ENCODE measurements at regions not wholly inside any gene's neighbourhood (a gene's known extent, or its start where the extent isn't known, plus 50 kb on each side); places are given as distances from the start of the nearest gene placed in this dataset.

DNA sequence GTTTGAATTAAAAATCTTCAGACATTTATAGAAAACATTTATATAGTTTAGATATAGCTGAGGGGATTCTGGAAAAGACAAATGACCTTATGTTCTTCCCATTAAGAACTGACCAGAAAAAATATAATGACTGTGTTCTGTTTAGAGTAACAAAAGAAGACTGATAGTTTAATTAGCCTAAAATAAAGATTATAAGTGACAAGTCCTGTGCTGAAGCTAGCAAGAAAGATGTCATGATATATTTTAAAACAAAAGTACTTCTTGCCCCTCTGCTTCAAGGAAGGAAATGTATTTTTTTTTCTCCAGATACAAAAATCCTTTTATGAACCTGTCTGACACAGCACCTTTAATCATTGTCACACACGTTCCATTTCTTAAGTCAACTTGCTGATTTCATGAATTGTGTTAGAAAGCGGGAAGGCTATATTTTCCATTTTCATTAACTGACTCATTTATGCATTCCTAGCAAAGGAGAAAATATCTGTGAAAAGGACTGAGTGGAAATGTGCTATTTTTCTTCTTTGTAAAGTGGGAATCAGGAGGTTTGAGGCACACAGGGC lies 690.7 kb upstream of the GOT2 start:
- RAD21 ChIA-PET (ENCODE audit: unreplicated experiment), result no interaction called here
- H3K9ac ChIP-seq (ENCODE audit: control insufficient read depth, insufficient read depth, low read length), result no peak overlapping the region
- POLR2A ChIA-PET, result no interaction called here
- TF ChIP-seq IRF4 (IDR thresholded peaks at IDR 0.05; ENCODE audit: low read depth, low read length), result no peak
- TF ChIP-seq SUPT20H (IDR thresholded peaks at IDR 0.05; ENCODE audit: borderline replicate concordance, control insufficient read depth, low read depth, low read length), result no peak
- TF ChIP-seq NFYA (IDR thresholded peaks at IDR 0.05; ENCODE audit: borderline replicate concordance, low read depth, low read length), result no peak
- no peak for TF ChIP-seq ZZZ3 (IDR thresholded peaks at IDR 0.05; ENCODE audit: control insufficient read depth, insufficient read length, low read depth)
- TF ChIP-seq TCF12 (IDR thresholded peaks at IDR 0.05; ENCODE audit: low read depth, low read length), result no peak
- TF ChIP-seq, protein P1, sequence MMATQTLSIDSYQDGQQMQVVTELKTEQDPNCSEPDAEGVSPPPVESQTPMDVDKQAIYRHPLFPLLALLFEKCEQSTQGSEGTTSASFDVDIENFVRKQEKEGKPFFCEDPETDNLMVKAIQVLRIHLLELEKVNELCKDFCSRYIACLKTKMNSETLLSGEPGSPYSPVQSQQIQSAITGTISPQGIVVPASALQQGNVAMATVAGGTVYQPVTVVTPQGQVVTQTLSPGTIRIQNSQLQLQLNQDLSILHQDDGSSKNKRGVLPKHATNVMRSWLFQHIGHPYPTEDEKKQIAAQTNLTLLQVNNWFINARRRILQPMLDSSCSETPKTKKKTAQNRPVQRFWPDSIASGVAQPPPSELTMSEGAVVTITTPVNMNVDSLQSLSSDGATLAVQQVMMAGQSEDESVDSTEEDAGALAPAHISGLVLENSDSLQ (IDR thresholded peaks at IDR 0.05), result no peak
- no peak for TF ChIP-seq EED (IDR thresholded peaks at IDR 0.05; ENCODE audit: low read depth)
- no peak for TF ChIP-seq KDM1A (IDR thresholded peaks at IDR 0.05; ENCODE audit: borderline replicate concordance)
- no peak for TF ChIP-seq TAF1 (IDR thresholded peaks at IDR 0.05; ENCODE audit: borderline replicate concordance, low read depth, low read length)
- TF ChIP-seq SRF (IDR thresholded peaks at IDR 0.05; ENCODE audit: low read depth in 2 of 2, low read length in 2 of 2), result no peak
- CTCF ChIA-PET, result no interaction called here
- no peaks in the 10 kb centered on the region for H3K4me1 ChIP-seq (ENCODE audit: control insufficient read depth, insufficient read depth, low read length)
- intact Hi-C loops (cut with micrococcal nuclease; ENCODE audit: unreplicated experiment) (no loop called here), in situ Hi-C loops (cut with MboI) (no loop called here)
- no peak overlapping the region for H3K27ac ChIP-seq (ENCODE audit: control insufficient read depth, insufficient read depth)
- SMC1A ChIA-PET (ENCODE audit: uncharacterized antibody, unreplicated experiment), result no interaction called here
- WGBS (ENCODE audit: insufficient coverage, insufficient replicate concordance, low lambda C conversion rate, missing lambda C conversion rate), result 8% methylated on average over 2 of the region's 2 CpGs
- ATAC-seq (no peak), DNase-seq (ENCODE audit: low read depth, low spot score) (no peak), FAIRE-seq (no peak)
- no TSS peak for BruUV-seq (replicated peaks)
- H3K4me2 ChIP-seq (ENCODE audit: control insufficient read depth, insufficient read depth), result no peak overlapping the region
- no peak overlapping the region for H3K4me3 ChIP-seq
- H3K36me3 ChIP-seq (ENCODE audit: control insufficient read depth in 2 of 2, insufficient read depth in 2 of 2, low read length in 1 of 2), result no peaks in the 10 kb centered on the region
- no peaks in the 10 kb centered on the region for H4K20me1 ChIP-seq (ENCODE audit: control insufficient read depth, insufficient read depth)
- H2AFZ ChIP-seq (ENCODE audit: control insufficient read depth, low read depth, low read length), result no peak overlapping the region
- H3K27me3 ChIP-seq (replicated peaks in 1 of 2; ENCODE audit: control insufficient read depth in 2 of 2, insufficient read depth in 2 of 2, low read length in 1 of 2), result no peaks in the 10 kb centered on the region
- H3K79me2 ChIP-seq (ENCODE audit: control insufficient read depth, insufficient read depth, low read length), result no peaks in the 10 kb centered on the region
- no peaks in the 10 kb centered on the region for H3K9me3 ChIP-seq (replicated peaks; ENCODE audit: control insufficient read depth, insufficient read depth, low read length)
